ENCODE measurements at regions not wholly inside any gene's neighbourhood (a gene's known extent, or its start where the extent isn't known, plus 50 kb on each side); places are given as distances from the start of the nearest gene placed in this dataset.

- Histone ChIP-seq H3K4me1 (no peaks in the 10 kb centered on the region), H3K9me3 (peaks cover 0 to 14% (median 4%) of the 10 kb centered on the region in 4 donors), H3K27ac (replicated peaks in 1 of 4) (no peak overlapping the region), H3K27me3 (peaks cover 0 to 17% (median 0%) of the 10 kb centered on the region in 4 donors), H3K36me3 (no peaks in the 10 kb centered on the region), H3K4me3 (no peak overlapping the region)
- intact Hi-C loops (cut with DNase I), result no loop called here
- TF ChIP-seq EP300 (IDR thresholded peaks at IDR 0.05), result no peak
- TF ChIP-seq CTCF (IDR thresholded peaks at IDR 0.05), result no peak
- no peak for DNase-seq (ENCODE audit: extremely low spot score)
These were observed 51.2 kb upstream of the TCL1B start for GRCh38 chr14:95635051-95635450.
